Activated gamma-delta T cell (primary cell): ENCODE measurements at regions not wholly inside any gene's neighbourhood (a gene's known extent, or its start where the extent isn't known, plus 50 kb on each side); places are given as distances from the start of the nearest gene placed in this dataset.
"Not testable (repeated sequence)": the region's sequence is repeated elsewhere in the genome, so short reads cannot be mapped to it uniquely, and the experiment has no call there.

Experiments
- DNase-seq: peaks from one replicate; lab custom pipeline; 2025; lab: John Stamatoyannopoulos, UW

GRCh38 chr10:81109200-81109752 is 571.6 kb downstream of the SH2D4B start:
- no peak for DNase-seq

DNA sequence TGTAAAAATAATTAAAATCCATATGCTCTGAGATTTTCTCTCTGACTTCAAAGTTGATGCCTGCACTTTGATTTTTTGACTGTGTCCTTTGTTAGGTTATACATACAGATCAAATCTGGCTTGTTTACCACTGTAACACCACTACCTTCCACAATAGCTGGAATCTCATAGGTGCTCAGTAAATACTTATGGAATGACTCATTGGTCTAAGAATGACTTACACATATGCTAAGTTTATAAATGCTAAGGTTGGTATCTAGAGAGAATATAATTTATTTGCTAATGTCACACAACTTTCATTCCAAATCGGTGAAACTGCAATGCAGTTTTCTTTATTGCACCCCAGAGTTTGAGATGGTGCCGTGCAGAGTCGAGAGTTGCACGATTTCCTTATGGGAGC is 578.5 kb downstream of the SH2D4B start:
- no peak for DNase-seq

DNA sequence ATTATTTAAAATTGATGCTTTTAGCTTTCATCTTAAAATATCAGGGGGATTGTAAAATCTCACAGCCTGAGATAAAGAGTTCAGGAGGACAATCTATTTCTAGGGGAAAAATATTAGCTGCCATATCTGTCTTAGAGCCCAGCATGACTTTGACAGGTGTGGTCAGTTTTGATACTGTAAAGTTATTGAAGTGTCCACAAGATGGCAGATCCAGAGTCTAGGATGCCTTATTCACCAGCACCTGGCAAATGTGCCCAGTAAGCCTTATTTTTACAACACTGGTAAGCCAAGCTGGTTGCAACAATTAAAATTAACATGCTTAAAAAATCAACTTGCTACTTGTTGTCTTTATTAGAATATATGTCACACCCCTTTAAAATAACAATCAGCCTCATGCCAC is 579.3 kb downstream of the SH2D4B start:
- DNase-seq, result no peak

GRCh38 chr10:81127931-81128330 is 590.2 kb downstream of the SH2D4B start:
- DNase-seq, result no peak

- DNase-seq, result no peak
Observed at GRCh38 chr10:81130014-81130413, 592.3 kb downstream of the SH2D4B start.

DNA sequence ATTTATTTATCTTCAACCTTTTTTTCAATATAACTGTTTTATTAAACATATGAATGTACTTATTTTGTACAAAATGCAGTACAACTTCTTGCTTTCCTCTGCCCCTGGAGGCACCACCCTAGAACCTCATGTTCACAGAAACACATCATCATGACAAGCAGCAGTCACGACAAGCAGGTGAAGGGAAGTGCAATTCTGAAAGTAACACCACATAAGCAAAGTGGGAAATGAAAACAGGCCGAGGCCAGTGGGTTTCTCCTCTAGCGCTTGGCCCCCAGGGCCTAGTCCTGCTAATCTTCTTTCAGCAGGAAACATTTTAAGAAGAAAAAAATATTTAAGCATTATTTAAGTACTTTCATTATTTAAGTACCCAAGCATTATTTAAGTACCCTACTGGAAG is 598.1 kb downstream of the SH2D4B start:
- DNase-seq, result no peak

DNA sequence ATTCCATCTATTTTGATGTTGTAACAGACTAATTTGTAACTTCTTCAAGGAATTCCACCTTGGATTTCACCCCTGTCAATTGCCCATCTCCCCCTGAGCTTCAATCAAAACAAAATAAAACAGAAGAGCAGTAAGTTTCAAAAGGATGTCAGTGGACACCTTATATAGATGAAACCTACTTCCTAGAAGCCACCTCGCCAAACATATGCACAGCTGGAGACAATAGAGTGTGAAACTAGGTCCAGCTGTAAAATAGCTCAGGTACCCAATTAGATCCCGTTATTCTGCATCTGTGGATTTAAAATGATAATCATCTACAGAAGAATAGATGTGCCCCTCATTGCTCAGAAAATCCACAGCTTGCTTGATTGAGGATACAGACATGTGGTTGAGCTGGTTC is 598.6 kb downstream of the SH2D4B start:
- no peak for DNase-seq

DNA sequence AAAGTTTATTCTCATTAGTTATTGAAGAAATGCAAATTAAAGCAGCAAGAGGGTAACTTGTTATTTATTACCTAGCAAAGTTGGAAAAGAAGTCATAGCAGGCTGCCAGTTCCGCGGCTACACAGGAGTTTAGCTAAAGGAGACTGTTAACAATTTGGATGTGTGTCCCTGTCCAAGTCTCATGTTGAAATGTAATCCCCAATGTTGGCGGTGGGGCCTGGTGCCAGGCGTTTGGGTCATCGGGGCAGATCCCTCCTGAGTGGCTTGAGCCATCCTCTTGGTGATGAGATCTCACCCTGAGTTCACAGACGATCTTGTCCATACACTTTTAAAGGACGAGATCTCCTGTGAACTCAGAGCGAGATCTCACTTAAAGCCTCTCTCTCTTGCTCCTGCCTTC is 608.3 kb downstream of the SH2D4B start:
- no peak for DNase-seq

DNA sequence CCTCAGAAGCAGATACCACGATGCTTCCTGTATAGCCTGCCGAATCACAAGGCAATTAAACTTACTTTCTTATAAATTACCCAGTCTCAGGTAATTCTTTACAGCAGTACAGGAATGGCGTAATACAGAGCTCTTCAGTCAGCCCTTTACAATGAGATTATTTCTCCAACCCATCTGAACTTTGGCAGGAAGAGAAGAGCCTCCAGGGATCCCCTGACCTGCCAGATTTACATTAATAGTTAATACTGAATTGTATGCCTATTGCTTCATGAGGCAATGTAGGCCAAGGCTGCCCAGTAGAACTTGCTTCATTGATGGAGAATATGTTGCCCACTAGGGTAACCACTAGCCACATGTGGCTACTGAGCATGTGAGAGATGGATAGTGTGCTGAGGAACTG is 608.7 kb downstream of the SH2D4B start:
- DNase-seq, result no peak

DNA sequence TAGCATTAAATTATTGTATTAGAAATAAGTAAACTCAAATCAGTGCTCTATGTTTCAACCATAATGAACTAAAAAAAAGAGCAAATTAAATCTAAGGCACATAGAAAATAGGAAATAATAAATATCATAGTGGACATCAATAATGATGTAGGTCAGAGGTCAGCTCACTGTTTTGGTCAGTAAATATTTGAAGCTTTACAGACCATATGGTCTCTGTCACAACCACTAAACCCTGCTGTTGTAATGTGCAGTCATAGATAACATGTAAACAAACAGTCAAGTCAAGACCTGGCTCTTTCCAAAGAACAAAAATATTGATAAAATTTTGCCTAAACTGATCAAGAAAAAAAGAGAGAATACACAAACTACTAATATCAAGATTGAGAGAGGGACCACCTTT is 615.0 kb downstream of the SH2D4B start:
- DNase-seq, result no peak

GRCh38 chr10:81157681-81158080 is 620.0 kb downstream of the SH2D4B start:
- DNase-seq, result no peak

GRCh38 chr10:81177651-81178244 is 640.0 kb downstream of the SH2D4B start:
- DNase-seq, result no peak

DNA sequence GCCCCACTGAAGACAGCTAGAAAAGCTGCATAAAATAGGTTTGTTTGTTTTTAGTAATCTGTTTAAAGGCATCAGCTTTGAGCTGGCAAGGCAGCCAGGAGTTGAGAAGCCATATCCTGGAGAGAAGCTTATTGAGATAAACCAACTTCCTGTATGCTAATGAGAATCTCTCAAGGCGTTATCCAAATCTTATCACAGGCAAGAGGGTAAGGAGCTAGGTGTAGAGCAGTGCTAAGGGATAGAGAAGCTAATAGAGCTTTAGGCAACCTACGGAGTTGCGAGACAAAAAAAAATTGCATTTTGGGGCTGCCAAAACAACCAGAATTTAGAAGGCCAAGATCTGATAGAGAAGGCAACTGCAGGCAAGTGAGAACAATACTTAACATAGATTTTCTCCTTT is 641.6 kb downstream of the SH2D4B start:
- no peak for DNase-seq

- no peak for DNase-seq
Observed at GRCh38 chr10:81179805-81180452, 642.2 kb downstream of the SH2D4B start.

- no peak for DNase-seq
Observed at GRCh38 chr10:81182296-81182695, 644.6 kb downstream of the SH2D4B start.

- DNase-seq, result no peak
Observed at GRCh38 chr10:81192221-81192788, 654.6 kb downstream of the SH2D4B start.

DNA sequence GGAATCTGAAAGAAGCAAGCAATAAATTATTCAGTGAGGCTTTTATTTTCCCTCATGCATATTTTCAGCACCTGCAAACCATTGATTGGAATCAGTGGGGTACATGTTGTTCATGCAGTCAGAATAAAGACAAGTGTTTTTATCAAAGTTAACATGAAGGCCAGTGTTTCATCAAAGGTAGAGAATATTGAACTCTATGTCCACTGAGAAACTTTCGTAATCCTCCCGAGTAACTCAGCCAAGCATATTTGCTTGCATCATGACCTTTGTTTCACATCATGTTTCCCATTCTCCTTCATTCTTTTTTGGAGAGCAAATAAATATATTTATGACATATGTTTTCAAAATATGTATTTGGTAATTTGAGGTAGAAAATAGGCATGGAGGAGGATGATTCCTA is 663.1 kb downstream of the SH2D4B start:
- DNase-seq, result no peak

- not testable (repeated sequence) for DNase-seq
Observed at GRCh38 chr10:81207359-81207758, 667.6 kb upstream of the NRG3 start.

- no peak for DNase-seq
Observed at GRCh38 chr10:81213370-81213769, 661.6 kb upstream of the NRG3 start.

DNA sequence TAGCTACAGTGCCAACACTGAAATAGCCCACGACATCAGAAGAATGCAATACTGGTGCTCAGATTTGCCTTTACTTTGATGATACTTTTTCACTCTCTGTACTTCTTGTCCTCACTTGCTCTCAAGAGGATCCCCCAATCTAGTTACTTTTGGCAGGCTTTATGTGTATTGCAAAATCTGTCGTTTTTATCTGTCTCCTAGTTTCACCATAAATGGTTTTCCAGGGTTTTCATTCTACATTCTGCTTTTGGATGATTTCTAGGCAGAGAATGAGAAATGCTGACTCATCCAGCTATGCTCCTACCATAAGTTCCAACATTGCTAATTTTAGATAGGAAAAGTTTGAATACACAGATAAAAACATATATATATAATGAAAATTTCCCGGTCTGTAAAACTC is 659.5 kb upstream of the NRG3 start:
- no peak for DNase-seq

- DNase-seq, result no peak
Observed at GRCh38 chr10:81216949-81217348, 658.0 kb upstream of the NRG3 start.

- DNase-seq, result no peak
Observed at GRCh38 chr10:81218307-81218706, 656.7 kb upstream of the NRG3 start.

DNA sequence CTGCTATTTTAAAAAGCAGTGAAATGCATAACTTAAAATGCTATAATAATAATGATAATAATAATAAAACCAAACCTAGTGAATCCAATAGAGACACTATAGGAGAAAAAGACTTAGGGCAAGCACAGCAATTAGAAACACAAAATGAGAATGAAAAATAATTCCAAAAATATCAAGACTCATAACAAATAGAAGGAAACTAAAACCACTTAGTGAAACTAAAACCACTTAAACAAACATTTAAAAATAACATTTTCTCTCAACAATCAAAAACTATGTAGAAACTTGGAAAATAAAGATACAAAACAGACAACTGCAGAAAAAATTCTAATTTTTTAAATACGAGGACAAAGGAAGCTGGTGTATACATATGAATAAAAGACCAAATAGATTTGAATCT is 655.2 kb upstream of the NRG3 start:
- DNase-seq, result no peak

DNA sequence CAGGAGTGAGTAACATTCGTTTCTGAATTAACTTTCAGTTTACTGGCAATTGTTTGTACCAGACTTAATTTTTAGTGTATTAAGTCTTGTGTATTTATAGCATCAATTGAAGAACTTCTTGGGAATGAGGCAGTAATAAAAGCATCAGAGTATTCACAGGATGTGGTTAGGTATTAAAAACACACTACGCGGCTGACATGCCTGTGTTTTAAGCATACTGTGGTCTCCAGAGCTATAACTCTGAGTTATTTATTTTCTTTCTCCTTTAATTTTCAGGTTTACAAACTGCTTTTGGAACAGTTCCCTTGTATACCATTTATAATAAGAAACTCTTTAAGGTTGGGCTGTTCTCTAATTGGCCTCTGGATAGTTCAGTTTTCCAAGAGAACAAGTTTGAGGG is 626.1 kb upstream of the NRG3 start:
- DNase-seq, result no peak
